H9 (cell line): ENCODE measurements at regions not wholly inside any gene's neighbourhood (a gene's known extent, or its start where the extent isn't known, plus 50 kb on each side); places are given as distances from the start of the nearest gene placed in this dataset.

Experiments used
- DNase-seq: peaks from one replicate; pipeline ENCODE4 v3.0.0-alpha.2; 2017
- H2AFZ ChIP-seq: one replicate; pipeline ENCODE4 v1.6.1; 2013; ENCODE audit warnings: mild to moderate bottlenecking, low read length, control low read depth, moderate library complexity
- H2AK5ac ChIP-seq: 2 replicates; pipeline ENCODE4 v1.6.1; 2013; ENCODE audit warnings: low read length, control low read depth, mixed read lengths; ENCODE audit not compliant: insufficient read length
- H2BK120ac ChIP-seq: one replicate; pipeline ENCODE4 v1.6.1; 2013; ENCODE audit warnings: low read depth, mild to moderate bottlenecking, low read length, control low read depth, inconsistent platforms; ENCODE audit not compliant: poor library complexity, severe bottlenecking
- H2BK12ac ChIP-seq: 2 replicates; pipeline ENCODE4 v1.6.1; 2013; ENCODE audit warnings: low read length, control low read depth, mixed read lengths, low read depth; ENCODE audit not compliant: insufficient read length
- H2BK15ac ChIP-seq: 2 replicates; pipeline ENCODE4 v1.6.1; 2013; ENCODE audit warnings: low read depth, low read length, control low read depth
- H2BK20ac ChIP-seq: one replicate; pipeline ENCODE4 v1.6.1; 2013; ENCODE audit warnings: low read depth, mild to moderate bottlenecking, low read length, control low read depth, inconsistent platforms; ENCODE audit not compliant: poor library complexity, severe bottlenecking
- H2BK5ac ChIP-seq: 2 replicates; pipeline ENCODE4 v1.6.1; 2013; ENCODE audit warnings: low read length, control low read depth, mixed read lengths; ENCODE audit not compliant: insufficient read length
- H3K14ac ChIP-seq: 2 replicates; pipeline ENCODE4 v1.6.1; 2013; ENCODE audit warnings: low read length, control low read depth; ENCODE audit not compliant: insufficient read depth
- H3K18ac ChIP-seq: 2 replicates; pipeline ENCODE4 v1.6.1; 2013; ENCODE audit warnings: low read depth, mild to moderate bottlenecking, mixed read lengths, low read length, control low read depth; ENCODE audit not compliant: insufficient read length
- H3K23ac ChIP-seq: 2 replicates; pipeline ENCODE4 v1.6.1; 2013; ENCODE audit warnings: low read length, control low read depth, mixed read lengths, low read depth; ENCODE audit not compliant: insufficient read length
- H3K23me2 ChIP-seq: 2 replicates; pipeline ENCODE4 v1.6.1; 2013; ENCODE audit warnings: low read depth, mild to moderate bottlenecking, mixed read lengths, low read length, control low read depth; ENCODE audit not compliant: insufficient read length, poor library complexity, severe bottlenecking
- H3K27ac ChIP-seq: 2 replicates; pipeline ENCODE4 v1.5.1; 2013; ENCODE audit warnings: low read length, control low read depth, mixed read lengths, low read depth; ENCODE audit not compliant: insufficient read length
- H3K27me3 ChIP-seq: 2 replicates; pipeline ENCODE4 v1.6.1; 2013; ENCODE audit warnings: low read length, control low read depth, inconsistent platforms; ENCODE audit not compliant: insufficient read depth
- H3K4ac ChIP-seq: 2 replicates; pipeline ENCODE4 v1.6.1; 2013; ENCODE audit warnings: low read depth, mild to moderate bottlenecking, control low read depth, inconsistent platforms, low read length, moderate library complexity
- H3K4me1 ChIP-seq: 2 replicates; pipeline ENCODE4 v1.6.1; 2013; ENCODE audit warnings: low read length, control low read depth, inconsistent platforms; ENCODE audit not compliant: insufficient read depth
- H3K4me2 ChIP-seq: 2 replicates; pipeline ENCODE4 v1.6.1; 2013; ENCODE audit warnings: low read length, control low read depth, mixed read lengths; ENCODE audit not compliant: insufficient read length, insufficient read depth
- H3K56ac ChIP-seq: 2 replicates; pipeline ENCODE4 v1.6.1; 2013; ENCODE audit warnings: low read depth, mild to moderate bottlenecking, mixed read lengths, low read length, control low read depth; ENCODE audit not compliant: insufficient read length
- H3K79me1 ChIP-seq: 2 replicates; pipeline ENCODE4 v1.6.1; 2013; ENCODE audit warnings: low read depth, mild to moderate bottlenecking, moderate library complexity, low read length, control low read depth, inconsistent platforms; ENCODE audit not compliant: insufficient read depth, poor library complexity, severe bottlenecking
- H3K79me2 ChIP-seq: 2 replicates; pipeline ENCODE4 v1.6.1; 2013; ENCODE audit warnings: low read length, control low read depth, inconsistent platforms; ENCODE audit not compliant: insufficient read depth
- H3K9ac ChIP-seq: 2 replicates; pipeline ENCODE4 v1.6.1; 2013; ENCODE audit warnings: low read length, control low read depth, mixed read lengths; ENCODE audit not compliant: insufficient read length; ENCODE audit errors: extremely low read depth
- H3K9me3 ChIP-seq: one replicate; pipeline ENCODE4 v1.6.1; 2013; ENCODE audit warnings: low read depth, low read length, inconsistent platforms; ENCODE audit not compliant: control insufficient read depth
- H3T11ph ChIP-seq: one replicate; pipeline ENCODE4 v1.6.1; 2013; ENCODE audit warnings: mild to moderate bottlenecking, low read length, control low read depth, inconsistent platforms
- H4K20me1 ChIP-seq: one replicate; pipeline ENCODE4 v1.6.1; 2013; ENCODE audit not compliant: control insufficient read depth, insufficient read length, insufficient read depth
- H4K5ac ChIP-seq: 2 replicates; pipeline ENCODE4 v1.6.1; 2013; ENCODE audit warnings: low read depth, mild to moderate bottlenecking, mixed read lengths, low read length, control low read depth; ENCODE audit not compliant: insufficient read length
- H4K8ac ChIP-seq: replicated peaks from 2 replicates; pipeline ENCODE4 v1.6.1; 2013; ENCODE audit warnings: low read length, control low read depth, mixed read lengths, low read depth; ENCODE audit not compliant: insufficient read length
- H4K91ac ChIP-seq: 2 replicates; pipeline ENCODE4 v1.6.1; 2013; ENCODE audit warnings: low read depth, mild to moderate bottlenecking, moderate library complexity, mixed read lengths, low read length, control low read depth; ENCODE audit not compliant: insufficient read length
- H3K27ac Mint-ChIP-seq, 3 experiments: 2 replicates in 2 of 3; 3 replicates in 1 of 3; pipeline ENCODE4 v1.8.0; 2020 to 2021; ENCODE audit warnings: mixed read lengths in 3 of 3, mild to moderate bottlenecking in 1 of 3, moderate library complexity in 1 of 3
- H3K27me3 Mint-ChIP-seq: 2 replicates; pipeline ENCODE4 v1.8.0; 2021; ENCODE audit warnings: low read depth, mild to moderate bottlenecking, moderate library complexity, mixed read lengths
- H3K36me3 Mint-ChIP-seq, 3 experiments: 2 replicates in 2 of 3; 3 replicates in 1 of 3; pipeline ENCODE4 v1.8.0; 2020 to 2021; ENCODE audit warnings: low read depth in 3 of 3, mixed read lengths in 3 of 3; ENCODE audit not compliant: insufficient read depth in 1 of 3
- H3K4me1 Mint-ChIP-seq, 2 experiments: 2 replicates each; pipeline ENCODE4 v1.8.0; 2020; ENCODE audit warnings: mixed read lengths in 2 of 2
- H3K4me3 Mint-ChIP-seq, 2 experiments: 2 replicates in 1 of 2; 3 replicates in 1 of 2; pipeline ENCODE4 v1.8.0; 2020 to 2021; ENCODE audit warnings: mild to moderate bottlenecking in 2 of 2, mixed read lengths in 2 of 2, moderate library complexity in 1 of 2
- H3K9me3 Mint-ChIP-seq, 2 experiments: 2 replicates in 1 of 2; 3 replicates in 1 of 2; pipeline ENCODE4 v1.8.0; 2020; ENCODE audit warnings: mild to moderate bottlenecking in 2 of 2, mixed read lengths in 2 of 2, moderate library complexity in 1 of 2
- CTCF ChIP-seq: fragments of 200-600 bp; sonication (generic); conservative IDR thresholded peaks from 3 replicates; pipeline ENCODE4 v1.8.0; 2021; ENCODE audit warnings: antibody characterized with exemption, mild to moderate bottlenecking
- WGBS: extraction: QIAGEN DNeasy Blood & Tissue Kit; methylation state at CpG from one replicate; pipeline ENCODE4 v1.1.7; 2013; ENCODE audit warnings: missing lambda C conversion rate, low lambda C conversion rate, mixed read lengths; ENCODE audit not compliant: insufficient read length; ENCODE audit errors: extremely low coverage; 5-methylcytosine and 5-hydroxymethylcytosine counted together

GRCh38 chr9:12916042-12916441 is 141.2 kb downstream of the LURAP1L start:
- Histone ChIP-seq H3K23me2 (no peaks in the 10 kb centered on the region), H2BK15ac (no peak overlapping the region), H4K91ac (no peak overlapping the region), H4K20me1 (no peaks in the 10 kb centered on the region), H3K79me1 (no peaks in the 10 kb centered on the region), H3K56ac (no peak overlapping the region), H3K9ac (no peak overlapping the region), H4K5ac (no peak overlapping the region), H4K8ac (no peak overlapping the region), H3K4me2 (no peak overlapping the region), H2BK5ac (no peak overlapping the region), H3K18ac (no peak overlapping the region), H3T11ph (no peak overlapping the region), H3K9me3 (no peaks in the 10 kb centered on the region), H3K79me2 (no peaks in the 10 kb centered on the region), H3K23ac (no peak overlapping the region), H2AK5ac (no peak overlapping the region), H3K27me3 (no peaks in the 10 kb centered on the region), H2BK120ac (no peak overlapping the region), H3K14ac (no peak overlapping the region), H2BK20ac (no peak overlapping the region), H3K27ac (no peak overlapping the region), H3K4ac (no peak overlapping the region), H3K4me1 (no peaks in the 10 kb centered on the region), H2AFZ (no peak overlapping the region), H2BK12ac (no peak overlapping the region)
- no peak for DNase-seq
- no peak overlapping the region for H3K4me3 Mint-ChIP-seq
- no CpG with 5 or more reads among the region's 1 CpG for WGBS
- no peaks in the 10 kb centered on the region for H3K36me3 Mint-ChIP-seq
- H3K4me1 Mint-ChIP-seq, result peaks cover 16 to 19% of the 10 kb centered on the region in 2 experiments
- no peaks in the 10 kb centered on the region for H3K9me3 Mint-ChIP-seq
- no peak for TF ChIP-seq CTCF
- H3K27ac Mint-ChIP-seq, result peak overlapping the region in 2 of 3 experiments; percentile 70 to 77; a peak in 2 of 7 replicates
- H3K27me3 Mint-ChIP-seq, result no peaks in the 10 kb centered on the region
